A673 (cell line): ENCODE measurements at regions not wholly inside any gene's neighbourhood (a gene's known extent, or its start where the extent isn't known, plus 50 kb on each side); places are given as distances from the start of the nearest gene placed in this dataset.

ENCODE experiments used
- CTCF ChIP-seq: fragments of 300-800, 200-600 bp; sonication (generic); conservative IDR thresholded peaks from 2 replicates; pipeline ENCODE4 v1.5.1; 2017; ENCODE audit warnings: low read depth, mild to moderate bottlenecking, antibody characterized with exemption, low read length, moderate library complexity, mixed read lengths
- EZH2 ChIP-seq: fragments of 200-600 bp; sonication (generic); IDR thresholded peaks from 2 replicates; pipeline ENCODE4 v1.6.1; 2017; ENCODE audit warnings: borderline replicate concordance, low read depth, mild to moderate bottlenecking, mixed read lengths, antibody characterized with exemption, low read length; ENCODE audit not compliant: poor library complexity, severe bottlenecking

- TF ChIP-seq CTCF = no peak
- TF ChIP-seq EZH2 = no peak
Observed at GRCh38 chr17:31697838-31698237, 161.2 kb downstream of the COPRS start.
